HepG2 (cell line): ENCODE measurements at regions not wholly inside any gene's neighbourhood (a gene's known extent, or its start where the extent isn't known, plus 50 kb on each side); places are given as distances from the start of the nearest gene placed in this dataset.

Source experiments
- ATAC-seq: fragments of 200-7000 bp; cut with Tn5 transposase; 3 replicates; pipeline ENCODE4 v1.9.1; 2020; ENCODE audit warnings: mild to moderate bottlenecking, moderate library complexity
- BruUV-seq: library from RNA; stranded (reverse); fragments of 400-500 nt; replicated peaks from 2 replicates; lab custom pipeline; 2021; lab: Mats Ljungman, UMichigan
- CTCF ChIA-PET: fragments of 300-600 bp; formaldehyde crosslinking; extraction: SDS; loops from one replicate; lab custom pipeline; 2021; ENCODE audit warnings: low total read pairs, inconsistent platforms, low intra/inter-chr PET ratio; lab: Yijun Ruan, JAX
- POLR2A ChIA-PET: fragments of 350-600 bp; sonication (Branson Sonifier 250); formaldehyde crosslinking; loops from one replicate; lab custom pipeline; 2020; ENCODE audit warnings: antibody characterized with exemption, inconsistent platforms; lab: Yijun Ruan, JAX
- DNase-seq: peaks from one replicate; pipeline ENCODE4 v3.0.0-alpha.2; 2015; ENCODE audit warnings: low spot score
- FAIRE-seq: peaks from 3 replicates; lab custom pipeline; 2011; peaks lifted over from hg19 to GRCh38; lab: Jason Lieb, UNC
- H2AFZ ChIP-seq: one replicate; pipeline ENCODE4 v1.6.1; 2011; ENCODE audit warnings: low read length, inconsistent platforms
- H3K27ac ChIP-seq: fragments of 300-600 bp; 3 replicates; pipeline ENCODE4 v1.8.0; 2011; ENCODE audit warnings: mixed run types, mild to moderate bottlenecking, mixed read lengths, low read length, inconsistent platforms; ENCODE audit not compliant: insufficient read depth; ENCODE audit errors: extremely low read length
- H3K27me3 ChIP-seq, 2 experiments: fragments of 200-600 bp in 1 of 2; 2 replicates in 1 of 2; 3 replicates in 1 of 2; pipeline versions ENCODE4 v1.6.0 to v1.8.0; 2011; ENCODE audit warnings: low read length in 2 of 2, mild to moderate bottlenecking in 2 of 2, moderate library complexity in 2 of 2, inconsistent platforms in 1 of 2; ENCODE audit not compliant: insufficient read depth in 2 of 2, control insufficient read depth in 1 of 2
- H3K36me3 ChIP-seq, 2 experiments: fragments of 200-600 bp in 1 of 2; replicated peaks in 1 of 2; 2 replicates in 1 of 2; 3 replicates in 1 of 2; pipeline versions ENCODE4 v1.5.1 to v1.8.0; 2011; ENCODE audit warnings: low read length in 2 of 2, inconsistent platforms in 1 of 2; ENCODE audit not compliant: insufficient read depth in 2 of 2, control insufficient read depth in 1 of 2
- H3K4me1 ChIP-seq: 2 replicates; pipeline ENCODE4 v1.5.1; 2012; ENCODE audit warnings: low read length, inconsistent platforms; ENCODE audit not compliant: insufficient read depth
- H3K4me2 ChIP-seq: 2 replicates; pipeline ENCODE4 v1.6.0; 2011; ENCODE audit warnings: low read depth, low read length, inconsistent platforms
- H3K4me3 ChIP-seq, 3 experiments: fragments of 200-600 bp in 1 of 3; sonication (generic), shearing (Covaris generic) in 1 of 3; replicated peaks in 1 of 3; 2 replicates each; pipeline ENCODE4 v1.5.1; 2011 to 2016; ENCODE audit warnings: low read length in 3 of 3, inconsistent platforms in 2 of 3, low read depth in 2 of 3, mild to moderate bottlenecking in 2 of 3, control low read depth in 1 of 3, mixed read lengths in 1 of 3; ENCODE audit not compliant: insufficient read depth in 1 of 3
- H3K79me2 ChIP-seq: one replicate; pipeline ENCODE4 v1.6.1; 2011; ENCODE audit warnings: low read length, inconsistent platforms; ENCODE audit not compliant: insufficient read depth
- H3K9ac ChIP-seq: 2 replicates; pipeline ENCODE4 v1.6.0; 2011; ENCODE audit warnings: mild to moderate bottlenecking, low read depth, low read length, inconsistent platforms; ENCODE audit not compliant: insufficient read depth
- H3K9me3 ChIP-seq: 2 replicates; pipeline ENCODE4 v1.5.1; 2012; ENCODE audit warnings: mild to moderate bottlenecking, low read length
- H4K20me1 ChIP-seq: 2 replicates; pipeline ENCODE4 v1.6.0; 2011; ENCODE audit warnings: inconsistent platforms, mild to moderate bottlenecking, low read length, moderate library complexity; ENCODE audit not compliant: insufficient read depth
- ELF1 ChIP-seq: sonication (generic); formaldehyde crosslinking; IDR thresholded peaks from 2 replicates; pipeline ENCODE4 v1.4.0; 2020; ENCODE audit warnings: missing genetic modification reagents
- JARID2 ChIP-seq: sonication (generic); formaldehyde crosslinking; IDR thresholded peaks from 2 replicates; pipeline ENCODE4 v1.8.1; 2023; ENCODE audit warnings: missing genetic modification reagents, inconsistent platforms; ENCODE audit not compliant: insufficient replicate concordance
- RCOR2 ChIP-seq: IDR thresholded peaks from 2 replicates; pipeline ENCODE4 v1.6.1; 2016; ENCODE audit warnings: missing biosample characterization, missing genetic modification reagents
- SMARCC2 ChIP-seq: fragments of 450-650 bp; IDR thresholded peaks from 2 replicates; pipeline ENCODE4 v1.6.1; 2017; ENCODE audit warnings: antibody characterized with exemption, mild to moderate bottlenecking
- XRCC5 ChIP-seq: fragments of 200-400 bp; formaldehyde crosslinking; optimal IDR thresholded peaks from 2 replicates; pipeline ENCODE3; 2017; ENCODE audit warnings: mild to moderate bottlenecking, low read length
- ZNF770 ChIP-seq: sonication (generic); formaldehyde crosslinking; IDR thresholded peaks from 2 replicates; pipeline ENCODE4 v1.5.0; 2020; ENCODE audit warnings: mild to moderate bottlenecking, missing genetic modification reagents
- ZSCAN22 ChIP-seq: sonication (generic); formaldehyde crosslinking; IDR thresholded peaks from 2 replicates; pipeline ENCODE4 v1.4.0; 2020; ENCODE audit warnings: mild to moderate bottlenecking, missing genetic modification reagents
- WGBS: methylation state at CpG from one replicate; pipeline ENCODE4 v1.1.6; 2017; ENCODE audit warnings: low lambda C conversion rate; 5-methylcytosine and 5-hydroxymethylcytosine counted together
- in situ Hi-C: cut with HindIII; loops from 2 replicates; pipeline ENCODE4 v1.10.0; 2017; ENCODE audit warnings: low pct_unique_long_range_greater_than_20kb; ENCODE audit not compliant: extremely low pct_ligation_motif_present
- intact Hi-C: fragments of 100-400 bp; cut with micrococcal nuclease; formaldehyde crosslinking; loops from one replicate; pipeline ENCODE4 v1.10.0; 2022; ENCODE audit not compliant: unreplicated experiment
- TF ChIP-seq, protein P1 (sequence below): sonication (generic); formaldehyde crosslinking; IDR thresholded peaks from 2 replicates; pipeline ENCODE4 v1.5.0; 2020; ENCODE audit warnings: mild to moderate bottlenecking, missing genetic modification reagents, borderline replicate concordance
- TF ChIP-seq, protein P2 (sequence below): sonication (generic); formaldehyde crosslinking; IDR thresholded peaks from 2 replicates; pipeline ENCODE4 v1.5.1; 2020; ENCODE audit warnings: mild to moderate bottlenecking, moderate library complexity, missing genetic modification reagents

DNA sequence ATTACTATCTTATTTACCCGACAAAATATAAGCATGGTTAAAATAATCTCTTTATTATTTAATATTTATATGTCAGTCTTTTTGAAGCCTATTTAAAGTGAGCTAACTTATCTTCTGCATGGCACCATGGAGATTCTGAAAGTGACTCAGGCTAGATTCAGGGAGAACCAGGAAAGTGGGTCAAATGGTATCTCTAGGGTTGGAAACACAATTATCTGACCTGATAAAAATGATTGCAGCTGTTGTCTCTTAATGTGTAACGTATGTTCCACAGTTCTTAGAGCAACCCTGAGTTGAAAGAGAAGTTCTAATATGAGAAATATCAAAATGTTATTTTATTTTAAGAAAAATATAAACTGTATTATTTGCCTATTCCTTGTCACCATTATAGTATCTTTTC lies 143.1 kb upstream of the CARD18 start:
- FAIRE-seq, result no peak

More for the DNA sequence above, 143.1 kb upstream of the CARD18 start:
- TF ChIP-seq, protein P1, sequence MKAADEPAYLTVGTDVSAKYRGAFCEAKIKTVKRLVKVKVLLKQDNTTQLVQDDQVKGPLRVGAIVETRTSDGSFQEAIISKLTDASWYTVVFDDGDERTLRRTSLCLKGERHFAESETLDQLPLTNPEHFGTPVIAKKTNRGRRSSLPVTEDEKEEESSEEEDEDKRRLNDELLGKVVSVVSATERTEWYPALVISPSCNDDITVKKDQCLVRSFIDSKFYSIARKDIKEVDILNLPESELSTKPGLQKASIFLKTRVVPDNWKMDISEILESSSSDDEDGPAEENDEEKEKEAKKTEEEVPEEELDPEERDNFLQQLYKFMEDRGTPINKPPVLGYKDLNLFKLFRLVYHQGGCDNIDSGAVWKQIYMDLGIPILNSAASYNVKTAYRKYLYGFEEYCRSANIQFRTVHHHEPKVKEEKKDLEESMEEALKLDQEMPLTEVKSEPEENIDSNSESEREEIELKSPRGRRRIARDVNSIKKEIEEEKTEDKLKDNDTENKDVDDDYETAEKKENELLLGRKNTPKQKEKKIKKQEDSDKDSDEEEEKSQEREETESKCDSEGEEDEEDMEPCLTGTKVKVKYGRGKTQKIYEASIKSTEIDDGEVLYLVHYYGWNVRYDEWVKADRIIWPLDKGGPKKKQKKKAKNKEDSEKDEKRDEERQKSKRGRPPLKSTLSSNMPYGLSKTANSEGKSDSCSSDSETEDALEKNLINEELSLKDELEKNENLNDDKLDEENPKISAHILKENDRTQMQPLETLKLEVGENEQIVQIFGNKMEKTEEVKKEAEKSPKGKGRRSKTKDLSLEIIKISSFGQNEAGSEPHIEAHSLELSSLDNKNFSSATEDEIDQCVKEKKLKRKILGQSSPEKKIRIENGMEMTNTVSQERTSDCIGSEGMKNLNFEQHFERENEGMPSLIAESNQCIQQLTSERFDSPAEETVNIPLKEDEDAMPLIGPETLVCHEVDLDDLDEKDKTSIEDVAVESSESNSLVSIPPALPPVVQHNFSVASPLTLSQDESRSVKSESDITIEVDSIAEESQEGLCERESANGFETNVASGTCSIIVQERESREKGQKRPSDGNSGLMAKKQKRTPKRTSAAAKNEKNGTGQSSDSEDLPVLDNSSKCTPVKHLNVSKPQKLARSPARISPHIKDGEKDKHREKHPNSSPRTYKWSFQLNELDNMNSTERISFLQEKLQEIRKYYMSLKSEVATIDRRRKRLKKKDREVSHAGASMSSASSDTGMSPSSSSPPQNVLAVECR (CRISPR knock-in tag), result no peak
- TF ChIP-seq, protein P2, sequence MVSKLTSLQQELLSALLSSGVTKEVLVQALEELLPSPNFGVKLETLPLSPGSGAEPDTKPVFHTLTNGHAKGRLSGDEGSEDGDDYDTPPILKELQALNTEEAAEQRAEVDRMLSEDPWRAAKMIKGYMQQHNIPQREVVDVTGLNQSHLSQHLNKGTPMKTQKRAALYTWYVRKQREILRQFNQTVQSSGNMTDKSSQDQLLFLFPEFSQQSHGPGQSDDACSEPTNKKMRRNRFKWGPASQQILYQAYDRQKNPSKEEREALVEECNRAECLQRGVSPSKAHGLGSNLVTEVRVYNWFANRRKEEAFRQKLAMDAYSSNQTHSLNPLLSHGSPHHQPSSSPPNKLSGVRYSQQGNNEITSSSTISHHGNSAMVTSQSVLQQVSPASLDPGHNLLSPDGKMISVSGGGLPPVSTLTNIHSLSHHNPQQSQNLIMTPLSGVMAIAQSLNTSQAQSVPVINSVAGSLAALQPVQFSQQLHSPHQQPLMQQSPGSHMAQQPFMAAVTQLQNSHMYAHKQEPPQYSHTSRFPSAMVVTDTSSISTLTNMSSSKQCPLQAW (CRISPR knock-in tag), result no peak
- TF ChIP-seq ELF1, result no peak
- TF ChIP-seq SMARCC2, result no peak
- no peak for TF ChIP-seq ZNF770 (CRISPR knock-in tag)
- no peak for TF ChIP-seq RCOR2 (CRISPR knock-in tag)
- no peak for TF ChIP-seq JARID2 (CRISPR knock-in tag)
- TF ChIP-seq XRCC5, result no peak
- TF ChIP-seq ZSCAN22 (CRISPR knock-in tag), result no peak
- Histone ChIP-seq H3K36me3 (no peaks in the 10 kb centered on the region), H3K9ac (no peak overlapping the region), H3K27ac (no peak overlapping the region), H3K4me2 (no peak overlapping the region), H3K9me3 (no peaks in the 10 kb centered on the region), H3K4me1 (no peaks in the 10 kb centered on the region), H3K79me2 (no peaks in the 10 kb centered on the region), H3K4me3 (no peak overlapping the region), H3K27me3 (no peaks in the 10 kb centered on the region), H2AFZ (no peak overlapping the region), H4K20me1 (no peaks in the 10 kb centered on the region)
- no TSS peak for BruUV-seq
- CTCF ChIA-PET, result no interaction called here
- DNase-seq, result no peak
- POLR2A ChIA-PET, result no interaction called here
- intact Hi-C loops (no loop called here), in situ Hi-C loops (no loop called here)
- ATAC-seq, result no peak
- 1% methylated on average over 2 of the region's 2 CpGs for WGBS
